Keratinocyte (primary cell): ENCODE measurements at regions not wholly inside any gene's neighbourhood (a gene's known extent, or its start where the extent isn't known, plus 50 kb on each side); places are given as distances from the start of the nearest gene placed in this dataset.

Source experiments
- EZH2 ChIP-seq: IDR thresholded peaks from one replicate; pipeline ENCODE4 v1.6.1; 2012; ENCODE audit warnings: inconsistent platforms, mild to moderate bottlenecking, low read length, moderate library complexity
- TF ChIP-seq, protein P1 (sequence below), 3 experiments: IDR thresholded peaks in 1 of 3; conservative IDR thresholded peaks in 1 of 3; optimal IDR thresholded peaks in 1 of 3; 2 replicates in 2 of 3; 3 replicates in 1 of 3; pipeline versions ENCODE3 to v1.5.1; 2011; ENCODE audit warnings: low read length in 3 of 3, mild to moderate bottlenecking in 3 of 3, moderate library complexity in 2 of 3, control low read depth in 1 of 3, inconsistent platforms in 1 of 3; ENCODE audit not compliant: insufficient read depth in 2 of 3; ENCODE audit errors: extremely low read depth in 1 of 3

DNA sequence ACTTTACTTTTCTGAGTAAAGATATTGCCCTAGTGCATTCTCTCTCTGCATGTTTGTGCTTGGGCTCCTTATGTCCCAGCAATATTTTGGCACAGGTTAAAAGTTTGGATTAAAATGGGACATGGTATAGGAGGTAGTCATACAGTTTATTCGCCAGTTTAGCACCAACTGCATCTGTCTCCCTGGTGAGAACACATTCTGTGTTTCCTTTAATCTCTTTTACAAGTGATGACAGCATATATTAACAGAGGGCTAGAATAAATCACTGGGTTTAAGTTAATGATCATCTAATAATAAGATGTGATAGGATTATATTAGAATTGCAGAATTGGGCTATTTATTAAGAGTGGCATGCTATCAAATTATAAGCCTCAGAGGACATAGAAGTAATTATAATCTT is 550.1 kb downstream of the LRRC70 start:
- TF ChIP-seq, protein P1, sequence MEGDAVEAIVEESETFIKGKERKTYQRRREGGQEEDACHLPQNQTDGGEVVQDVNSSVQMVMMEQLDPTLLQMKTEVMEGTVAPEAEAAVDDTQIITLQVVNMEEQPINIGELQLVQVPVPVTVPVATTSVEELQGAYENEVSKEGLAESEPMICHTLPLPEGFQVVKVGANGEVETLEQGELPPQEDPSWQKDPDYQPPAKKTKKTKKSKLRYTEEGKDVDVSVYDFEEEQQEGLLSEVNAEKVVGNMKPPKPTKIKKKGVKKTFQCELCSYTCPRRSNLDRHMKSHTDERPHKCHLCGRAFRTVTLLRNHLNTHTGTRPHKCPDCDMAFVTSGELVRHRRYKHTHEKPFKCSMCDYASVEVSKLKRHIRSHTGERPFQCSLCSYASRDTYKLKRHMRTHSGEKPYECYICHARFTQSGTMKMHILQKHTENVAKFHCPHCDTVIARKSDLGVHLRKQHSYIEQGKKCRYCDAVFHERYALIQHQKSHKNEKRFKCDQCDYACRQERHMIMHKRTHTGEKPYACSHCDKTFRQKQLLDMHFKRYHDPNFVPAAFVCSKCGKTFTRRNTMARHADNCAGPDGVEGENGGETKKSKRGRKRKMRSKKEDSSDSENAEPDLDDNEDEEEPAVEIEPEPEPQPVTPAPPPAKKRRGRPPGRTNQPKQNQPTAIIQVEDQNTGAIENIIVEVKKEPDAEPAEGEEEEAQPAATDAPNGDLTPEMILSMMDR (optimal IDR thresholded peaks at IDR 0.05 in 1 of 3, IDR thresholded peaks at IDR 0.05 in 1 of 3, conservative IDR thresholded peaks at IDR 0.05 in 1 of 3; ENCODE audit: extremely low read depth in 1 of 3, insufficient read depth in 2 of 3, low read length in 3 of 3) = no peak
- no peak for TF ChIP-seq EZH2
